GM19438 (cell line): ENCODE measurements at regions not wholly inside any gene's neighbourhood (a gene's known extent, or its start where the extent isn't known, plus 50 kb on each side); places are given as distances from the start of the nearest gene placed in this dataset.
"Not testable (repeated sequence)": the region's sequence is repeated elsewhere in the genome, so short reads cannot be mapped to it uniquely, and the experiment has no call there.

Experiments
- ATAC-seq: cut with Tn5 transposase; IDR thresholded peaks from one replicate; pipeline ENCODE4 v1.9.1; 2021; ENCODE audit warnings: low read depth; ENCODE audit not compliant: unreplicated experiment

DNA sequence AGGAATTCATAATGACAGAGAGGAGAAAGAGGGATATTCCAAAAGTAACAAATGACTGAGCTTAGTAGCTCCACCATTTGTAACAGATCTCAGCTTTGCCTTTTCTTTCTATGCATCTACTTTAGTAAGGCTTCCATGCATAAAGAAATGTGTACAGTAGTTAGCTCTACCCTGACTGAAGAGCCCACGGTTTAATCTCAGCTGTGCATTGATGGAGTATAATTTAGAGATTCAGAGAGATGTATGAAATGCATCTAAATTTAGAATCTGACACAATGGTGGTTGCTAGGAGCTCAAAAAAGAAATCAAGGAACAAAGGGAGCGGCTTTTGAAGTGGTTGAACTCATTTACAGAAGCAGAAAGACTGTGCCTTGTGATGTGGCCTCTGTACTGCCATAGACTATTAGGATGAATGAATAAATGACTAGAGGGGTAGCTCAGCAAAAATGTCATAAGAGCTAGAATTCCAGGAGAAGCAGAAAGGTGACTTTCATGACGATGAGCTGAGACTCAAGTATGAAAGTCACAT, 838.6 kb downstream of the RPS29 start:
- no peak for ATAC-seq

DNA sequence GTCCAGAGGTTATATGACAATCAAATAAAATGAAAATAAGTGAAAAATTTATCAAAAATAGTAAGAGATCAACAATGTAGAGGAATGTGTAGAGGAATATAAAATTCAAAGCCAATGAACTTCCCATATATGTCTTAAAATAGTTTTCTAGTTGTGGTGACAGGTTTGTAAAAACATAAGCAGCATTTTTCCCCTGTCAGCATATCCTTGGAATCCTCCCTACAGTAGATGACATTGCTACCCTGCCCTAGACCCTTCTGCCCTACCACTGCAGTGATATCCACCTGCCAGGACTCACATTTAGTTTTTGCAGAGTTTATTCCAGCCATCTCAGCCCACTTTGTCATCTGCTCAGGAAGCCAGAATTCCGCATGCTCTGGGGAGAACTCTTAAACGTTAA, 842.0 kb downstream of the RPS29 start:
- no peak for ATAC-seq

DNA sequence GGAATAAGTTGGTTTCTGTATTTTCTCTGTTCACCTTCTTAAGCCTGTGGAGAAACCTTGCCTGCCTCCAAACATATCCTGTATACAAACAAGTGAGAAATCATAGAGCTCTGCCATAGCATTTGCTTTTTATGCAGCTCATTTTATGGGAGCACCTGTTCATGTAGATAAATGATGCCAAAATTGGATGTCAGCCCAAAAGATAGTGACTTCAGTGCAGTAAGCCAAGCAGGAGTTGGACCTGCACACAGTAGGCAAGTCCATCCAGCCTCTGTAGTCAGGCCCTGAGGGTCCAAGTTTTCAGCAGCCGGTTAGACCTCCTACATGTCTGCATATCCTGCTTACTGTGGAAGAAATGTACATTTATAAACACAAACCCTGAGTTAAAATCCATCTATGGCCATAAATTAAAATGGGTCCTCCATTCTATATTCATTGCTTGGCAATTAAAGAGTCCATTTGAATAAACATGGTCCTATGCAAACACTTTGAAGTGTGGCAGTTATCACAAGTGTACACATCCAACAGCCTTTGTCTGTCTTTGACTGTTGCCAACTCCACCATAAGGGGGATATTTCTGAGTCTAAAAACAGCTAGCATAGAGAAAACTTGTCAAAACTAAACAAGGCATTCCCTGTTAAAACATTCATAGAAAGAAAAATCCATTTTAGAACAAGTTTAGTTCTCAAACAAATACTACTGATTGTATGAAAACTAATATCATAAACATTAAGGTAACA, 847.8 kb downstream of the RPS29 start:
- ATAC-seq = no peak

DNA sequence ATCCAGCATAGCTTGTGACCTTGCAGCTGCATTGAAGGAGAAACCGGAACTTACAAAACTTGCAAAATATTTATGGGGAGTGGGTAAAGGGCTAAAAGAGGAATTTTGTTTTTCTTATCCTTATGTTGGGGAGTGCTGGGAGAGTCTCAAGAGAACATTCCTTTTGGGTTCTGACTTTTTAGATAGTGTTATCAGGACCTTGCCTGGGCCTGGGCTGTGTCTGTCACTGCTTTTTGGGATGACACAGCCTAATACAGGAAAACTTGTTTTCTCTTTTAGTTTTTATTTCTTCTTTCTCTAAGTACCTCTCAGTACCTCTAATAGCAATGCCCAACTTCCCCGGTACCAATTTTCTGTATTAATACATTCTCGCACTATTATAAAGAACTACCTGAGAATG, 850.6 kb downstream of the RPS29 start:
- no peak for ATAC-seq

DNA sequence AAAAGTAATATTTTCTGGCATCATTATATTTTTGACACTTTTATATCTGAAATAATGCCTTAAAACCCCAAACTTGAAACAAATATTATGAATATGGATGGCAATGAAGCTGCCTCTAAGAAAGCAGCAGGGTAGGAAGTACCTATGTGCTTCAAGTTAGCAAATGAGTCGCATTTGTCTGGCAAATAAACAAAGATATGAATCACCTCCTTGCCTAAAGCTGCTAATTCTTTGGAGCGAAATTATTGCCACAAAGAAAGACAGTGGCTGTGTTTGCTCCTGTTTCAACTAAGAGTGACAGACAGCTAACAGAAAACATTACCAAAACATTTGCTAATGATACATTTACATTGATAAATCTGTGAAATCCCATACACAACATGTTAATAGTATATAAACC, 854.9 kb downstream of the RPS29 start:
- ATAC-seq = no peak

DNA sequence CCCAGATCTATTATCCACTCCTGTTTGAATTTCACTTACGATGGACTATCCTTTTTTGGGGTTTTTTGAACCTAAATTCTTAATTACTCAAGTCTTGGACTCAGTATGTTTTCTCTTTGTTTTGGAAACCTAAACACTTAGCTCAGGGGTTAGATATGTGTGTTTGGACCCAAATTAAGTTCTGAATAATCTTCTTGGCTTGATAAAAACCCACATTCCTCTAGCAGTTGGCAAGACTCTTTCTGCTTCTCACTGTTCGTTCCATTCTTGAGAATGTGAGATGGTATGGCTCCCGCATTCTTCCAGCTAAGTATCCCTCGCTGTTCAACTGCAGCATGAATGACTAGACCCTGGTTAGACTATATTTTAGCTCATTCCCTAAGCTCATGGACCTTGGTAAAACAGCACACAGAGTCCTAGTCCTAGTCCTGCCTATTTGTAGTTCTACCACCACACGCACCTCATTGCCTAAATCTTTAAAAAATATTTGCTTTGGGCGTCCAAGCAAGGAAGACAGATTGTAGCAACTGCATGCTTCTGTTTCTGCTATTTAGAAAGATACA, 860.0 kb downstream of the RPS29 start:
- ATAC-seq = no peak

DNA sequence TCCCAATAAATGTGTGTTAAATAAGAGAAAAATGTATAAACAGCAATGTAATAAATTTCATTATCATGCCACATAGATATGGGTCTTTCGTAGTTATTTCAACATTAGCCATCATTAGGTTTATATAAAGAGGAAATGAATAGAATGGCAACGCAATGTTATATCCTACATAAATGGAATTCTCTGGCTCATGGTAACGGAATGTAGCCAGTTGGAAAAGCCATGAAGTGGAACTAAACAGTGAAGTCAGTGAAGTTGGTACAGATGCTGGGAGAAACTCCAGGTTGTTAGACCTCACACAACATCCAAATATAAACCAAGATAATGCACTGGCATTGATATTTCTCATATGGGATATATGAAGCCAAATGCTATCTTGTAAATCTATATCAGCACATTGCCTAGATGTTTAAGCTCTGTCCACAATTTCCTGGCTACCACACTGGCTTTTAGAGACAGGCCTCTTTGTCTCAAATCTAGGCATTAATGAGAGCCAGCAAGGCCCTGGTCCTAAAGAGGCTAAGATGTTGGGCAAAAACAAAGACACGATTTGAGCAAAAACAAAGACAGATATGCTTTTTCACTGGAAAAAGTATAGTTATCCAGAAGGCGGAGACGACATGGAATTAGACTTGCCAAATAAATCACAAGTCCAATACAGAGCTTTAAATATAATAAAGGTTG, 861.0 kb downstream of the RPS29 start:
- no peak for ATAC-seq

DNA sequence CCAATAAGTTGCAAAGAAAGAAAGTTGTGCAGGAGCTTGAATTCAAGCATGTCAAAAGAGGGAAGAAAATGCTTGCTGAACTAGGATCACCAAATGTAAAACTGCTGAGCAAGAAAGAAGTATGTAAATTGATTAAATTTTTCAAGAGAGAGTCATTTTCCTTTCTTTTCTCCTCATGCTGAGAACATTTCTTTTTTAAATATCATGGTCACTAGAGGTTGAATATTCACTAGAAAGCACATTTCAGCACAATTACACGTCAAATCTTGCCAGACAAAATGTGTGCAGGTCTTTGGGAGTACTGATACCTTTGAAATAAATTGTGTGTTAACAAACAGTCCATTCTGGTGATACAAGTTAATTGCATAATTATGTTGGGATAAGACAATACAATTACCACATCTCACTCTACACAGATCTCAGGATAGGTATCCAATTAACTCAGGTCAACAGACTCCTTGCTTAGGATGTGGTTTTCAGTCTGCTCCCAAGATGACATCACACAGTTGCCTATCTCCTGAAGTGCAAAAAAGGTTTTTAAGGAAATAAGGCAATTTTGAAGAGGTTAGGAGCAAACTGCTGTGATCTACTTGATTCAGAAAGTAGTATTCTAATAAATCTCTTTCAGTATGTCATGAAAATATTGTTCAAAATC, 862.2 kb downstream of the RPS29 start:
- no peak for ATAC-seq

DNA sequence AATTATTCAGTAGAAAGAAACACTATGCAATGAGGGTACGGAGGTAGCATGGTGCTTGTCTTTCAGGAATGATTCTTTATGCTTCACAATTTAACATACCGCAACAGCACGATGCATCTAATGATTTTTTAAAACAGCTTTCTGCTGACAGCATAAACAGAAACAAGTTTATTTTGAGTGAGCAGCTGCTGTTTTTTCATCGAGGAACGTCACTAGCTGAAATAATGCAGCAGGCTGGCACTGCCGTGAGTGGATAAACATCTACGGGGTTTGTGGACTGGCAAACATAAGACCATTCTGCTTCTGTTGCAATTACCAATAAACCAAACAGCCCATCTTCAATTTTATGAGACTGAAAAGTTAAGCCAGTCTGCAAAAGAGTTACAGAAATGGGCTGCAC, 871.8 kb downstream of the RPS29 start:
- no peak for ATAC-seq

DNA sequence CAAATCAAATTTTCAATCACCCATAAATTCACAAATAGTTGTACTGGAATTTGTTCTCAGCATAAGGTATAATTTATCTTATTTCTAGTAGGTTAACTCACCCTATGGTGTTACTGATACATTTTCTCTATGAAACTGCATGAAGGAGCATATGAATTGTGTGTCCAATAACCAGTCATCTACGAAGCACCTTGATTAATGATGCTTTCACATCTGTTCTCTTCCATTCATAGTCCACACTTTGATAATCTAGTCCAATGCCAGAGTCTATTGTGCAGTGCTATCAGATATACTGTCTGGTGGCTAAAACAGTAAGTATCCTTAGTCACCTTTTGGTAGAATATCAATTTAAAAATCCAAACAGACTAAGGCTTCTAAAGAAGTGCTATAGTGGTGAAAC, 876.0 kb downstream of the RPS29 start:
- no peak for ATAC-seq

DNA sequence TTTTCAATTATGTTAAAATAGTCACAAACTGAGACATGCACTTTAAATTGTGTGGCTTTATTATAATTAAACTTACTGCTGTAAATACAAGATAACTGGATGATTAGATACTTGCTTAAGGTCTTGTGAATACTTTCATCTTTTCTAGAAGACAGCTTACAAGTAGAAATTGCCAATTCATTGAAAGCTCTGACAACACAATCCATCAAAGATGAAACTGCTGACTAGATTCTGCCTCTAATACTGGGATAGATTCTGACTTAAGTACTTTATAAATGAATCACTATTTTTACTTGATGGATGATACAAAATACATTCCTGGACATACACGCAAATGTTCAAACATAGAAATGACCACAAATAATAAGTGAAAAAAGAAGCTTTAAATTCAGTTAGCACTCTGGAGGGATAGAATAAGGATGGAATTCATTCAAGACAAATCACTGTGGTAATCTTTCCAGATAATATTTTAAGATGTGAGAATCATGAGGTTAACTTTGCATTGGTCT, 876.8 kb downstream of the RPS29 start:
- ATAC-seq = no peak

DNA sequence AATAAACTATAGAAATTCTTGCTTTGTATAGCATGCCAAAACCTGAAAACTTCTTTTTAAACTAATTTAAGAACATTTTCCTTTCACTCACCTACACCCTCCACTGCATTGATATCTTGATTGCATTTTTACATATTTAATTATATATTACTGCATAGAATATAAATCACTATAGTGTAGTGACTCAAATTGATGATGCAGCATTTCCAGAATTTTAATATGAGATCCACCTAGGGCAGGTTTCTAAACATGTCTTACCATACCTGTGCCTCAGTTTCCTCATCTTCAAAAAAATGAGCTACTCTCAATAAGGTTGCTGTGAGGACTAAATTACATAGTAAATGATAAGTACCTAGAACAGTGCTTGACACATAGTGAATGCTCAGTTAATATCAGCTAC, 881.5 kb downstream of the RPS29 start:
- no peak for ATAC-seq

DNA sequence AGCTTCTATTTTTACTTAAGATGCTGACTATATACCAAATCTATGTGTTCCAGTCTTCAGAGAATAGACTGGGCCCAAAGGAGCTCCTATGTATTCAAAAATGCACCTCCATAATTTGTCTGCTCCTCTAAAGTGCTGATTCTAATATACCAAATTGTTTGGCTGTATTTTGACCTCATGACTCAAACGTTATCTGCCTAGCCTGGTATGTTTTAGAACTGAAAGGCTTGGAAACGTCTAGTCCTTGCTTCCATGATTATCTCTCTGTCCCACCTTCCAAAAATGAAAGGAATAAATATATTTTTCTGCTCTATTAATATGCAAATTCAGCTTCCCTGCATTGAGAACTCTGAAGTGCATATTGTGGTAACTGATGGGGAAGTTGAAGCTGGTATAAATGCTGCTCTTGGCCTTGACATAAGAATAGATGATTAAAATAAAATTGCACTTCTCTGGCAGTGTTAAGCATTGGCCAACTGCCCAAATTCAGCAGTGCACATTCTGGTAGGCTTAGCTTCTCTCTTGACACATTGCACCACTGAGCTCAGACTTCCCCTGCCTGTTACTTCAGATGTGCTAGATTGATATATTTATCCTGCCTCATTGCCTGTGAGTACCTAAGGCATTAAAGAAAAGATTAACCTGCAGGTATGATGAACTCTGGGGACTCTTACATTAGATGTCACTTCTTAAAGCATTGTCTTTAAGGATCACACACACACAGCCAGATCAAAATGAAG, 882.3 kb downstream of the RPS29 start:
- ATAC-seq = no peak

DNA sequence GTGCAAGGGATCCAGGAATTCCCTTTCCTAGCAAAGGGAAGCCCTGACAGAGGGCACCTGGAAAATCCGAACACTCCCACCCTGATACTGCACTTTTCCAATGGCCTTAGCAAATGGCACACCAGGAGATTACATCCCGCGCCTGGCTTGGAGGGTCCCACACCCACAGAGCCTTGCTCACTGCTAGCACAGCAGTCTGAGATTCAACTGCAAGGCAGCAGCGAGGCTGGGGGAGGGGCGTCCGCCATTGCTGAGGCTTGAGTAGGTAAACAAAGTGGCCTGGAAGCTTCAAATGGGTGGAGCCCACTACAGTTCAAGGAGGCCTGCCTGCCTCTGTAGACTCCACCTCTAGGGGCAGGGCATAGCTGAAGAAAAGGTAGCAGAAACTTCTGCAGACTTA, 888.8 kb downstream of the RPS29 start:
- not testable (repeated sequence) for ATAC-seq

DNA sequence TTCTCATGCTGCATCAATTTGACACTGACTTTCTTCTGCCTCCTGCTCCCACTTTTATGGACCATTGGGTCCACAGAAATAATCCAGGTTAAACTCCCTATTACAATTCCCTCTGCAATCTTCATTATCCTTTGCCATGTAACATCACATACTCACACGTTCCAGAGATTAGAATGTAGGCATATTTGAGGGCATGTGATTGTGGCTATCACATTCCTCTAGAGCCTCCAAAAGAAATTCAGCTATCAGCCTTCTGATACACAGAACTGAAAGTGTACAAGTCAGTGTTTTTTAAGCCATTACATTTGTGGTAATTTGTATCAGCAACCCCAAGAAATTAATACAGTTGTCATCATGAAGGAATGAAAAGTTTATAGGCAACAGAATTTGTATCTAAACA, 892.4 kb downstream of the RPS29 start:
- no peak for ATAC-seq

DNA sequence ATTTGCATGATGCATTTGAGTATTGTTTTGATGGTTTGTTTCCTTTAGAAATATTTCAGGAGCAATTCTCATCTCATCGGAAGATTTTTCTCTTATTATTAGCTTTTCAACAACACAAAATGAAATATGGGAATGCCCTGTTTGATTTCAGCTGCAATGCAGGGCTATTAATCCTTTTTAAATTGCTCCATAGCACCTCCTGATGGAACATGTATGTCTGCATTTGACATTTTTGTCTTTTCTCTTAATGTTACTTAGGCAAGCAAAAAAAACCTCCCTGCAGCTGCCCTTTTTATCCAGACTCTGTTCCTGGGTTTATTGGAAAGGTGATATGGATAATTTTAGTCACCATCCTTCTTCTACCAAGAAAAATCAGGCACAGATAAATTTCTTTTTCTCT, 895.8 kb downstream of the RPS29 start:
- no peak for ATAC-seq

DNA sequence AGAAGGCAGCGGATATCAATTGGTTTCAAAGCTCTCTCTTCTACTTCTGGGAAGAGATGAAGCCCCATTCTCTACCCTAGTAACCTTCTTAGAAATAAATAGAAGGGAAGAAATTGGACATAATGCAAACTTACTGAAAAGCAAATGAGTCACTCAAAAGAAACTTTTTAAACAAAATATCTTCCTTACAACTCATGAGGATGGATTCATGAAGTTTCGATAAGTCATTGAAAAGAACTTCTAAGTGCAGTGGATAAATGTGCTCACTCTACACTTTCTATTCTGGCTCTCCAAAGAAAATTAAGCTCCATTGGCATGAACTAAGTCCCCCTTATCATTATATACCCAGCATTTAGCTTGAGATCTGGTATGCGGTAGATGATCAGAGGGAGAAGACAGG, 899.5 kb downstream of the RPS29 start:
- no peak for ATAC-seq

DNA sequence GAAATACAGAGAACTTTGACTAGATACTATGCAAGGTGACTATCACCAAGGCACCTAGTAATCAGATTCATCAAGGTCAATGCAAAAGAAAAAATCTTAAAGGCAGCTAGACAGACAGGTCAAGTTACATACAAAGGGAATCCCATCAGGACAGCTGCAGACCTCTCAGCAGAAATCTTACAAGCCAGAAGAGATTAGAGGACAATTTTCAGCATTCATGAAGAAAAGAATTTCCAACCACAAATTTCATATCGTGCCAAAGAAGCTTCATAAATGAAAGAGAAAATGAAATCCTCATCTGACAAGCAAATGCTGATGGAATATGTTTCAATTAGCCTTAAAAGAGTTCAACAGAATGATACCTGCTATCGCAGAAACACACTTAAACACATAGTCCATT, 913.7 kb downstream of the RPS29 start:
- ATAC-seq = no peak

DNA sequence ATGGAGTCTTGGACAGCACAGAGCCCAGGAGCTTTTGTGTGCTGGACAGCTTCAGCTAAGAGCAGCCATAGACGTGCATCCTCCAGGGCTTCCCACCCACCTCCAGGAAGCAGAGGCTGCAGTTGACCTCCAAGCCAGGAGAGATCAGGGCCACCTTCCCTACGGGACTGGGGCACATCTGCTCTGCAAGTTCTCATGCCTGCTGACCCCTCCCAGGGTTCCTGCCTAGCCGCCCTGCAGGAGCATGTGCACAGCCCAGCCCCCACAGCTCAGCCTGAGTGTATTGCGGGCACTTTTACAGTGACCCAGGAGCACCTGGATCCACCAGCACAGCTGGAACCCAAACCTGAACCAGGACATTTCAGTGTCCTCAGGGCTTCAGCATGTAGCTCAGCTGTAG, 915.2 kb downstream of the RPS29 start:
- ATAC-seq = no peak

DNA sequence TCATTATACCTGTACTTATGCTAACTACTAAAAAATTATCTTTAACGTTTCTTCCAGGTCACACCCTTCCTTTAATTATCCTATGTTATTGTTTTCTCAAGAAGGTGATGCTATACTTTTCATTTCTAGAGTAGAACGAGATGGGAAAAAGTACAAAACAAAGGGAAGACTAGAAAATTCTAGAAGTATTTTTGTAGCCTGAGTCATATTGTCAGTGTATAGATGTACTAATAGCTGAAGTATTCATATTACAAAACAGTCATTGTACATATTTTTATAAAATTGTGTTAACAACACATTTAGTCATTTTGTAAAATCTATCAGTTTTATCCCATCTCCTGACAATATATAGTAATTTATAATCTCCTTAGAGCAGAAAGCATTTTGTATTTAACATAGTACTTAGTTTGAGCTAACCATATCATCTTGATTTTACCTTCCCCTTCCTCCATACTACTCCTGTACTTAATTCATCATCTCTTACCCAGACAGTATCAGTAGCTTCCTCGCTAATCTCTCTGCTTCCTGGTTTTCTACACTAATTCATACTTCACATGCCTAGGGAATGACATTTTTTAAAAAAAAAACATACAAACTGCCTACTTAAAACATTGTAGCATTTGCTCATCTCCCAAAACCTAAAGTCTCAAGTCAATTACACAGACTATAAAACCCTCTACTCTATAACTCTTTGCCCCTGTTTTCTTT, 920.9 kb downstream of the RPS29 start:
- ATAC-seq = no peak
